ENCODE measurements at regions not wholly inside any gene's neighbourhood (a gene's known extent, or its start where the extent isn't known, plus 50 kb on each side); places are given as distances from the start of the nearest gene placed in this dataset.

GRCh38 chr16:47972246-47972985 lies 183.4 kb downstream of the ABCC12 start:
- TF ChIP-seq CTCF (IDR thresholded peaks at IDR 0.05) (no peak), ZFX (IDR thresholded peaks at IDR 0.05; ENCODE audit: borderline replicate concordance) (no peak)
- no peak overlapping the region for H3K27ac ChIP-seq

GRCh38 chr16:47971225-47971624 lies 184.6 kb downstream of the ABCC12 start:
- TF ChIP-seq ZFX (IDR thresholded peaks at IDR 0.05; ENCODE audit: borderline replicate concordance) (no peak), CTCF (IDR thresholded peaks at IDR 0.05) (no peak)
- no peak overlapping the region for H3K27ac ChIP-seq

- no peak overlapping the region for H3K27ac ChIP-seq
- TF ChIP-seq ZFX (IDR thresholded peaks at IDR 0.05; ENCODE audit: borderline replicate concordance) (no peak), CTCF (IDR thresholded peaks at IDR 0.05) (no peak)
Observed at GRCh38 chr16:47970291-47970931, 185.4 kb downstream of the ABCC12 start.

GRCh38 chr16:47967374-47967773 lies 188.4 kb downstream of the ABCC12 start:
- no peak overlapping the region for H3K27ac ChIP-seq
- no peak for TF ChIP-seq ZFX (IDR thresholded peaks at IDR 0.05; ENCODE audit: borderline replicate concordance)
- TF ChIP-seq CTCF (IDR thresholded peaks at IDR 0.05), result no peak

GRCh38 chr16:47966325-47966724 lies 189.5 kb downstream of the ABCC12 start:
- no peak for TF ChIP-seq CTCF (IDR thresholded peaks at IDR 0.05)
- no peak for TF ChIP-seq ZFX (IDR thresholded peaks at IDR 0.05; ENCODE audit: borderline replicate concordance)
- no peak overlapping the region for H3K27ac ChIP-seq

- no peak overlapping the region for H3K27ac ChIP-seq
- TF ChIP-seq ZFX (IDR thresholded peaks at IDR 0.05; ENCODE audit: borderline replicate concordance) (no peak), CTCF (IDR thresholded peaks at IDR 0.05) (no peak)
Observed at GRCh38 chr16:47965439-47965838, 190.4 kb downstream of the ABCC12 start.

- H3K27ac ChIP-seq, result no peak overlapping the region
- no peak for TF ChIP-seq ZFX (IDR thresholded peaks at IDR 0.05; ENCODE audit: borderline replicate concordance)
- no peak for TF ChIP-seq CTCF (IDR thresholded peaks at IDR 0.05)
Observed at GRCh38 chr16:47958726-47959125, 197.1 kb downstream of the ABCC12 start.

Measured in 22Rv1 (cell line).